K562 (cell line): ENCODE measurements at regions not wholly inside any gene's neighbourhood (a gene's known extent, or its start where the extent isn't known, plus 50 kb on each side); places are given as distances from the start of the nearest gene placed in this dataset.

Source experiments
- ATAC-seq: fragments of 200-7000 bp; cut with Tn5 transposase; 3 replicates; pipeline ENCODE4 v1.9.1; 2020; ENCODE audit warnings: moderate library complexity
- BruUV-seq: library from RNA; stranded (reverse); fragments of 400-500 nt; replicated peaks from 2 replicates; lab custom pipeline; 2021; lab: Mats Ljungman, UMichigan
- CTCF ChIA-PET: fragments of 300-600 bp; formaldehyde crosslinking; extraction: SDS; loops from one replicate; lab custom pipeline; 2021; ENCODE audit warnings: low intra/inter-chr PET ratio; lab: Yijun Ruan, JAX
- POLR2A ChIA-PET: fragments of 300-600, 350-650 bp; sonication (Branson Sonifier 250); formaldehyde crosslinking; extraction: SDS; loops from one replicate; lab custom pipeline; 2021; ENCODE audit warnings: antibody characterized with exemption, inconsistent platforms; lab: Yijun Ruan, JAX
- DNase-seq, 4 experiments: peaks; one replicate each; pipeline versions ENCODE4 v3.0.0 to v3.0.0-alpha.2; 2011 to 2018; ENCODE audit warnings: low spot score in 3 of 4, mixed read lengths in 3 of 4; ENCODE audit errors: extremely low read depth in 1 of 4
- FAIRE-seq: peaks from 2 replicates; lab custom pipeline; 2011; peaks lifted over from hg19 to GRCh38; lab: Jason Lieb, UNC
- H2AFZ ChIP-seq: 2 replicates; pipeline ENCODE4 v1.6.0; 2011; ENCODE audit warnings: low read depth, low read length, control low read depth, inconsistent platforms
- H3K27ac ChIP-seq: fragments of 200-600 bp; 3 replicates; pipeline ENCODE4 v1.8.0; 2011; ENCODE audit warnings: low read depth, mild to moderate bottlenecking, control low read depth, inconsistent platforms, low read length, moderate library complexity, mixed read lengths; ENCODE audit errors: extremely low read depth
- H3K27me3 ChIP-seq, 2 experiments: fragments of 300-600 bp in 1 of 2; 2 replicates in 1 of 2; 3 replicates in 1 of 2; pipeline versions ENCODE4 v1.6.0 to v1.8.0; 2011; ENCODE audit warnings: inconsistent platforms in 2 of 2, low read length in 2 of 2, mild to moderate bottlenecking in 1 of 2, mixed read lengths in 1 of 2, moderate library complexity in 1 of 2; ENCODE audit not compliant: control insufficient read depth in 2 of 2, insufficient read depth in 2 of 2
- H3K36me3 ChIP-seq: fragments of 300-600 bp; 3 replicates; pipeline ENCODE4 v1.8.0; 2011; ENCODE audit warnings: mild to moderate bottlenecking, low read length, inconsistent platforms; ENCODE audit not compliant: control insufficient read depth, insufficient read depth
- H3K4me1 ChIP-seq, 2 experiments: fragments of 200-600 bp in 1 of 2; replicated peaks in 1 of 2; 2 replicates in 1 of 2; 3 replicates in 1 of 2; pipeline versions ENCODE4 v1.5.1 to v1.8.0; 2011; ENCODE audit warnings: inconsistent platforms in 2 of 2, low read length in 2 of 2, mild to moderate bottlenecking in 1 of 2, mixed read lengths in 1 of 2, moderate library complexity in 1 of 2; ENCODE audit not compliant: control insufficient read depth in 2 of 2, insufficient read depth in 2 of 2
- H3K4me2 ChIP-seq: 2 replicates; pipeline ENCODE4 v1.6.1; 2011; ENCODE audit warnings: low read length, control low read depth, inconsistent platforms, mixed read lengths; ENCODE audit not compliant: insufficient read depth
- H3K4me3 ChIP-seq: fragments of 200-600 bp; sonication (generic), shearing (Covaris generic); 2 replicates; pipeline ENCODE4 v1.5.1; 2016; ENCODE audit warnings: control low read depth, inconsistent platforms
- H3K79me2 ChIP-seq: fragments of 200-600 bp; 3 replicates; pipeline ENCODE4 v1.8.0; 2011; ENCODE audit warnings: low read length, inconsistent platforms; ENCODE audit not compliant: control insufficient read depth, insufficient read depth
- H3K9ac ChIP-seq, 2 experiments: 2 replicates each; pipeline versions ENCODE4 v1.6.0 to v1.6.1; 2011; ENCODE audit warnings: low read depth in 2 of 2, low read length in 2 of 2, control low read depth in 1 of 2, inconsistent platforms in 1 of 2, mild to moderate bottlenecking in 1 of 2, mixed read lengths in 1 of 2; ENCODE audit not compliant: insufficient read depth in 1 of 2
- H3K9me1 ChIP-seq: one replicate; pipeline ENCODE4 v1.6.0; 2011; ENCODE audit warnings: inconsistent platforms, mild to moderate bottlenecking, low read length, moderate library complexity; ENCODE audit not compliant: control insufficient read depth, insufficient read depth
- H3K9me3 ChIP-seq: replicated peaks from 2 replicates; pipeline ENCODE4 v1.5.1; 2011; ENCODE audit warnings: low read depth, low read length, inconsistent platforms; ENCODE audit not compliant: control insufficient read depth, insufficient read depth
- H4K20me1 ChIP-seq: replicated peaks from 2 replicates; pipeline ENCODE4 v1.6.1; 2011; ENCODE audit warnings: low read length, inconsistent platforms, mixed read lengths; ENCODE audit not compliant: control insufficient read depth, insufficient read depth
- CBX5 ChIP-seq: IDR thresholded peaks from 2 replicates; pipeline ENCODE4 v1.6.1; 2014; ENCODE audit warnings: low read depth, borderline replicate concordance
- CHD4 ChIP-seq: fragments of 200-600 bp; sonication (generic); IDR thresholded peaks from 3 replicates; pipeline ENCODE4 v1.6.1; 2012; ENCODE audit warnings: low read depth, mild to moderate bottlenecking, mixed read lengths, low read length, inconsistent platforms; ENCODE audit not compliant: insufficient read depth, insufficient replicate concordance, poor library complexity, severe bottlenecking
- DEAF1 ChIP-seq: fragments of 450-650 bp; formaldehyde crosslinking; IDR thresholded peaks from 2 replicates; pipeline ENCODE4 v1.4.0; 2020; ENCODE audit warnings: mild to moderate bottlenecking, moderate library complexity
- FOXP1 ChIP-seq: sonication (generic); formaldehyde crosslinking; IDR thresholded peaks from 2 replicates; pipeline ENCODE4 v1.8.0; 2022; ENCODE audit warnings: mild to moderate bottlenecking, missing genetic modification reagents
- HMG20B ChIP-seq: fragments of 250-450 bp; sonication (Bioruptor Pico); IDR thresholded peaks from 2 replicates; pipeline ENCODE4 v1.5.0; 2021; ENCODE audit warnings: mild to moderate bottlenecking
- MBD2 ChIP-seq: sonication (generic); IDR thresholded peaks from 2 replicates; pipeline ENCODE4 v1.6.1; 2016; ENCODE audit warnings: low read depth, borderline replicate concordance
- NR2C1 ChIP-seq, 2 experiments: fragments of 450-650 bp; IDR thresholded peaks; 2 replicates each; pipeline ENCODE4 v1.6.1; 2017; ENCODE audit warnings: mild to moderate bottlenecking in 2 of 2, antibody characterized with exemption in 1 of 2, inconsistent platforms in 1 of 2, missing compliant biosample characterization in 1 of 2, missing genetic modification characterization in 1 of 2
- POLR2A ChIP-seq: fragments of 450-650 bp; conservative IDR thresholded peaks from 2 replicates; pipeline ENCODE4 v1.6.1; 2016
- SETDB1 ChIP-seq: IDR thresholded peaks from one replicate; pipeline ENCODE4 v1.6.1; 2012; ENCODE audit warnings: low read length, control low read depth, inconsistent platforms
- SMARCE1 ChIP-seq: fragments of 450-650 bp; IDR thresholded peaks from 2 replicates; pipeline ENCODE4 v1.7.1; 2016; ENCODE audit warnings: mild to moderate bottlenecking
- SNIP1 ChIP-seq: fragments of 450-650 bp; IDR thresholded peaks from 2 replicates; pipeline ENCODE4 v1.7.1; 2017; ENCODE audit warnings: low read depth, mild to moderate bottlenecking
- TBP ChIP-seq: optimal IDR thresholded peaks from 2 replicates; pipeline ENCODE3; 2011; ENCODE audit warnings: low read depth, low read length, improper control_type of control experiment
- TSC22D4 ChIP-seq: fragments of 450-650 bp; IDR thresholded peaks from 2 replicates; pipeline ENCODE4 v1.6.1; 2016; ENCODE audit warnings: missing genetic modification characterization, missing biosample characterization, control low read depth
- YY1 ChIP-seq, 3 experiments: IDR thresholded peaks; 2 replicates each; pipeline ENCODE4 v1.6.1; 2011; ENCODE audit warnings: low read length in 2 of 3, mild to moderate bottlenecking in 2 of 3, moderate library complexity in 2 of 3, borderline replicate concordance in 1 of 3, control low read depth in 1 of 3, low read depth in 1 of 3; ENCODE audit not compliant: insufficient read depth in 3 of 3, insufficient replicate concordance in 2 of 3, control insufficient read depth in 1 of 3, insufficient read length in 1 of 3; ENCODE audit errors: extremely low read depth in 1 of 3
- ZBTB12 ChIP-seq: fragments of 250-450 bp; sonication (Bioruptor Pico); IDR thresholded peaks from 2 replicates; pipeline ENCODE4 v1.4.0; 2020
- ZNF140 ChIP-seq: fragments of 250-450 bp; sonication (Bioruptor Pico); IDR thresholded peaks from 2 replicates; pipeline ENCODE4 v1.8.0; 2021; ENCODE audit warnings: moderate library complexity, mild to moderate bottlenecking, inconsistent platforms
- ZNF217 ChIP-seq: sonication (generic); formaldehyde crosslinking; IDR thresholded peaks from 2 replicates; pipeline ENCODE4 v1.8.0; 2022; ENCODE audit warnings: mild to moderate bottlenecking, missing genetic modification reagents
- ZNF311 ChIP-seq: fragments of 250-450 bp; sonication (Bioruptor Pico); IDR thresholded peaks from 2 replicates; pipeline ENCODE4 v1.4.0; 2020; ENCODE audit warnings: mild to moderate bottlenecking, moderate library complexity
- ZNF644 ChIP-seq: fragments of 200-800 bp; sonication (Bioruptor generic); IDR thresholded peaks from 2 replicates; pipeline ENCODE4 v1.6.1; 2016; ENCODE audit warnings: low read depth, missing genetic modification characterization, missing compliant biosample characterization
- WGBS: fragments of 100-300 bp; shearing (Covaris generic); methylation state at CpG from one replicate; pipeline ENCODE4 v1.1.6; 2016; ENCODE audit warnings: low coverage, mixed read lengths; ENCODE audit not compliant: insufficient coverage; ENCODE audit errors: missing lambda C conversion rate; 5-methylcytosine and 5-hydroxymethylcytosine counted together
- in situ Hi-C: fragments of 300-500 bp; cut with MboI; formaldehyde crosslinking; loops from 4 replicates; pipeline ENCODE4 v1.15.0; 2018; ENCODE audit warnings: inconsistent platforms, mixed read lengths
- intact Hi-C: fragments of 100-400 bp; cut with micrococcal nuclease; formaldehyde crosslinking; loops from 2 replicates; pipeline ENCODE4 v1.14.2; 2022

GRCh38 chr6:21413428-21413827 is 180.1 kb upstream of the SOX4 start:
- no TSS peak for BruUV-seq
- FAIRE-seq, result no peak
- no peak overlapping the region for H2AFZ ChIP-seq

More at GRCh38 chr6:21413428-21413827, 180.1 kb upstream of the SOX4 start:
- DNase-seq (no peak), ATAC-seq (no peak)
- Histone ChIP-seq H3K4me3 (no peak overlapping the region), H3K79me2 (no peaks in the 10 kb centered on the region), H3K9me3 (no peaks in the 10 kb centered on the region), H3K36me3 (no peaks in the 10 kb centered on the region), H3K27me3 (no peaks in the 10 kb centered on the region), H3K4me1 (no peaks in the 10 kb centered on the region), H3K9ac (no peak overlapping the region), H3K9me1 (no peaks in the 10 kb centered on the region), H3K4me2 (no peak overlapping the region), H3K27ac (no peak overlapping the region), H4K20me1 (no peaks in the 10 kb centered on the region)
- TF ChIP-seq SETDB1, result no peak
- no peak for TF ChIP-seq SNIP1
- no peak for TF ChIP-seq HMG20B (CRISPR knock-in tag)
- no peak for TF ChIP-seq ZNF140 (CRISPR knock-in tag)
- TF ChIP-seq TSC22D4 (tag), result no peak
- TF ChIP-seq ZNF217 (CRISPR knock-in tag), result no peak
- no peak for TF ChIP-seq CHD4
- no peak for TF ChIP-seq MBD2
- no peak for TF ChIP-seq DEAF1
- TF ChIP-seq NR2C1 (IDR thresholded peaks at IDR 0.05), result no peak
- TF ChIP-seq NR2C1 (tag; IDR thresholded peaks at IDR 0.05), result no peak
- TF ChIP-seq CBX5, result no peak
- TF ChIP-seq SMARCE1, result no peak
- TF ChIP-seq ZBTB12 (CRISPR knock-in tag), result no peak
- no peak for TF ChIP-seq FOXP1
- TF ChIP-seq POLR2A, result no peak
- TF ChIP-seq YY1 (IDR thresholded peaks at IDR 0.05; ENCODE audit: borderline replicate concordance in 1 of 3, control insufficient read depth in 1 of 3, extremely low read depth in 1 of 3, insufficient read depth in 3 of 3, insufficient read length in 1 of 3, insufficient replicate concordance in 2 of 3, low read depth in 1 of 3, low read length in 2 of 3), result no peak
- no peak for TF ChIP-seq TBP
- TF ChIP-seq ZNF311 (CRISPR knock-in tag), result no peak
- no peak for TF ChIP-seq ZNF644 (tag)
- WGBS, result 0% methylated on average over 1 of the region's 1 CpG
- in situ Hi-C loops (no loop called here), intact Hi-C loops (no loop called here)
- CTCF ChIA-PET, result no interaction called here
- POLR2A ChIA-PET, result no interaction called here
